ENCODE measurements at regions not wholly inside any gene's neighbourhood (a gene's known extent, or its start where the extent isn't known, plus 50 kb on each side); places are given as distances from the start of the nearest gene placed in this dataset.

DNA sequence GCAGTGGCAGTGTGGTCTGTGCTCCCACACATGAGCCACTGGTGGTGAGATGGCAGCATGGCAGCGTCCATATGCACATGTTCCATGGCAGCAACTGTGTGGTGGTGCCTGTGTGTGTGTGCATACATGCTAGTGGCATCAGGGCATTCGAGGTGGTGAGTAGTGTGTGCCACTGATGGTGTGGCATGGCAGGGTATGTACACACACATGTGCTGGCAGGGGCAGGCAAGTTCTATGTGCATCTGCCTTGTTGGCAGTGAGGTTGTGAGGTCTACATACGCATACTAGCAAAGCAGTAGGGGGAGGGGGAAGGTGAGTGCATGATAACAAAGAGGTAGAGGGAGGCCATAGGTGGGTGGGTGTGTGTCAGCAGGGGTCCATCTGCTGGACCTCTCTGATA lies 378.7 kb downstream of the C3orf38 start:
- Histone ChIP-seq H3K23me2 (ENCODE audit: low read depth, low read length) (no peaks in the 10 kb centered on the region), H3K9ac (replicated peaks in 1 of 4; ENCODE audit: extremely low read depth in 1 of 4, low read depth in 3 of 4, low read length in 3 of 4) (no peak overlapping the region), H3K27me3 (replicated peaks in 1 of 4; ENCODE audit: control insufficient read depth in 3 of 4, extremely low read depth in 1 of 4, insufficient read depth in 3 of 4, low read length in 3 of 4) (no peaks in the 10 kb centered on the region), H3K4ac (replicated peaks; ENCODE audit: insufficient read length, low read depth, low read length) (no peak overlapping the region), H3K14ac (ENCODE audit: insufficient read length) (no peak overlapping the region), H3K27ac (ENCODE audit: low read depth, low read length) (no peak overlapping the region; the same call in 1 of the 2 replicates), H4K5ac (ENCODE audit: insufficient read length, low read depth, low read length) (no peak overlapping the region), H4K20me1 (replicated peaks in 1 of 2; ENCODE audit: control insufficient read depth in 1 of 2, insufficient read depth in 2 of 2, low read length in 2 of 2) (no peaks in the 10 kb centered on the region), H2AFZ (ENCODE audit: low read length) (no peak overlapping the region), H2BK120ac (replicated peaks; ENCODE audit: low read depth, low read length) (no peak overlapping the region), H2BK20ac (ENCODE audit: low read length) (no peak overlapping the region), H3K23ac (ENCODE audit: insufficient read length) (no peak overlapping the region), H3K9me3 (ENCODE audit: insufficient read depth in 2 of 2, low read depth in 1 of 2, low read length in 1 of 2) (no peaks in the 10 kb centered on the region), H3K4me3 (ENCODE audit: extremely low read depth in 1 of 4, insufficient read depth in 2 of 4, low read depth in 3 of 4, low read length in 4 of 4) (no peak overlapping the region), H4K8ac (ENCODE audit: extremely low read depth, insufficient read depth, low read length) (no peak overlapping the region), H3K4me2 (ENCODE audit: insufficient read depth in 1 of 2, low read depth in 2 of 2, low read length in 2 of 2) (no peak overlapping the region), H2BK15ac (ENCODE audit: low read length) (0 out of 2 replicates have a peak overlapping the region, but pooled peaks have one; percentile 5), H4K91ac (replicated peaks; ENCODE audit: insufficient read length, low read length) (no peak overlapping the region), H2BK5ac (ENCODE audit: low read depth, low read length) (0 out of 2 replicates have a peak overlapping the region, but pooled peaks have one; percentile 60), H2AK5ac (ENCODE audit: low read depth, low read length) (0 out of 2 replicates have a peak overlapping the region, but pooled peaks have one; percentile 10), H3K36me3 (ENCODE audit: control insufficient read depth in 2 of 4, insufficient read depth in 4 of 4, low read length in 3 of 4) (no peaks in the 10 kb centered on the region), H3K4me1 (replicated peaks in 1 of 4; ENCODE audit: control insufficient read depth in 3 of 4, insufficient read depth in 4 of 4, low read length in 3 of 4) (no peaks in the 10 kb centered on the region), H3K79me1 (ENCODE audit: low read depth, low read length) (no peaks in the 10 kb centered on the region), H3K18ac (ENCODE audit: extremely low read depth, low read length) (no peak overlapping the region), H3K56ac (replicated peaks; ENCODE audit: insufficient read length, low read depth, low read length) (no peak overlapping the region), H2BK12ac (ENCODE audit: low read depth, low read length) (no peak overlapping the region), H3K79me2 (ENCODE audit: control insufficient read depth in 1 of 2, insufficient read depth in 2 of 2, low read length in 2 of 2) (no peaks in the 10 kb centered on the region)
- no peak for FAIRE-seq
- no peak for TF ChIP-seq BCL11A (IDR thresholded peaks at IDR 0.05; ENCODE audit: low read depth in 2 of 2, low read length in 2 of 2)
- TF ChIP-seq EZH2 (IDR thresholded peaks at IDR 0.05; ENCODE audit: low read depth, low read length, severe bottlenecking), result no peak
- TF ChIP-seq CTBP2 (IDR thresholded peaks at IDR 0.05; ENCODE audit: borderline replicate concordance, insufficient read depth, insufficient read length, low read length), result no peak
- no peak for TF ChIP-seq RAD21 (IDR thresholded peaks at IDR 0.05 in 1 of 2, conservative IDR thresholded peaks at IDR 0.05 in 1 of 2; ENCODE audit: low read depth in 2 of 2, low read length in 2 of 2)
- TF ChIP-seq RXRA (IDR thresholded peaks at IDR 0.05; ENCODE audit: insufficient read depth, low read depth, low read length), result no peak
- TF ChIP-seq CHD1 (IDR thresholded peaks at IDR 0.05; ENCODE audit: low read depth, low read length), result no peak
- 76% methylated on average over 3 of the region's 3 CpGs; no CpG with 5 or more reads in 1 of the 2 experiments for WGBS, 2 experiments (ENCODE audit: extremely low coverage in 1 of 2, insufficient coverage in 1 of 2, insufficient read length in 1 of 2, insufficient replicate concordance in 2 of 2, low coverage in 1 of 2, low lambda C conversion rate in 2 of 2, missing lambda C conversion rate in 1 of 2)
- ChIA-PET CTCF (ENCODE audit: partially characterized antibody) (interaction anchor here (1.3 kb wide), 1 partner anchor 15 kb away, joined by 3 read pairs; no protein-coding TSS in a partner anchor), POLR2A (ENCODE audit: partially characterized antibody) (no interaction called here)
- no peak for DNase-seq (ENCODE audit: low read depth in 1 of 2, low spot score in 2 of 2)

Data from H1 (cell line).